Esophagus muscularis mucosa (tissue), 4 donors: ENCODE measurements at regions not wholly inside any gene's neighbourhood (a gene's known extent, or its start where the extent isn't known, plus 50 kb on each side); places are given as distances from the start of the nearest gene placed in this dataset.

Experiments used
- DNase-seq: peaks from one replicate; pipeline ENCODE4 v3.0.0-alpha.2; 2017; ENCODE audit errors: extremely low spot score
- H3K27ac ChIP-seq, 4 donors: fragments of 200-600 bp; sonication (generic); replicated peaks in 1 of 4; 1 replicate in 3 of 4; 2 replicates in 1 of 4; pipeline ENCODE4 v1.5.1; 2016 to 2019; ENCODE audit warnings: mild to moderate bottlenecking in 1 of 4
- H3K27me3 ChIP-seq, 4 donors: fragments of 200-600 bp; sonication (generic); one replicate each; pipeline versions ENCODE4 v1.5.1 to v1.6.0; 2016 to 2019
- H3K36me3 ChIP-seq, 4 donors: fragments of 200-600 bp; sonication (generic); one replicate each; pipeline ENCODE4 v1.5.1; 2016 to 2019
- H3K4me1 ChIP-seq, 4 donors: fragments of 200-600 bp; sonication (generic); one replicate each; pipeline ENCODE4 v1.5.1; 2016 to 2019
- H3K4me3 ChIP-seq, 4 donors: fragments of 200-600 bp; sonication (generic); 1 replicate in 2 of 4; 2 replicates in 2 of 4; pipeline ENCODE4 v1.5.1; 2016 to 2019; ENCODE audit warnings: mild to moderate bottlenecking in 4 of 4, moderate library complexity in 1 of 4
- H3K9me3 ChIP-seq, 4 donors: fragments of 200-600 bp; sonication (generic); 1 replicate in 3 of 4; 2 replicates in 1 of 4; pipeline ENCODE4 v1.5.1; 2016 to 2019
- EP300 ChIP-seq: sonication (generic); formaldehyde crosslinking; IDR thresholded peaks from one replicate; pipeline ENCODE4 v1.6.1; 2017; ENCODE audit warnings: antibody characterized with exemption
- POLR2A ChIP-seq: fragments of 450-650 bp; IDR thresholded peaks from one replicate; pipeline ENCODE4 v1.6.1; 2017; ENCODE audit warnings: antibody characterized with exemption, moderate library complexity, mild to moderate bottlenecking, low read depth
- POLR2AphosphoS5 ChIP-seq, 2 donors: sonication (generic); formaldehyde crosslinking; IDR thresholded peaks; one replicate each; pipeline ENCODE4 v1.6.1; 2017; ENCODE audit warnings: antibody characterized with exemption in 2 of 2
- WGBS: methylation state at CpG from one replicate; pipeline ENCODE4 v1.1.5; 2018; 5-methylcytosine and 5-hydroxymethylcytosine counted together
- intact Hi-C: fragments of 100-400 bp; cut with DNase I; formaldehyde crosslinking; loops from one replicate; pipeline ENCODE4 v1.15.1; 2023
- TF ChIP-seq, protein P1 (sequence below), 3 experiments: fragments of 200-600 bp in 2 of 3; fragments of 450-650 bp in 1 of 3; sonication (generic) in 2 of 3; IDR thresholded peaks; one replicate each; pipeline ENCODE4 v1.5.1; 2017 to 2019; ENCODE audit warnings: antibody characterized with exemption in 3 of 3, mild to moderate bottlenecking in 2 of 3, moderate library complexity in 1 of 3

DNA sequence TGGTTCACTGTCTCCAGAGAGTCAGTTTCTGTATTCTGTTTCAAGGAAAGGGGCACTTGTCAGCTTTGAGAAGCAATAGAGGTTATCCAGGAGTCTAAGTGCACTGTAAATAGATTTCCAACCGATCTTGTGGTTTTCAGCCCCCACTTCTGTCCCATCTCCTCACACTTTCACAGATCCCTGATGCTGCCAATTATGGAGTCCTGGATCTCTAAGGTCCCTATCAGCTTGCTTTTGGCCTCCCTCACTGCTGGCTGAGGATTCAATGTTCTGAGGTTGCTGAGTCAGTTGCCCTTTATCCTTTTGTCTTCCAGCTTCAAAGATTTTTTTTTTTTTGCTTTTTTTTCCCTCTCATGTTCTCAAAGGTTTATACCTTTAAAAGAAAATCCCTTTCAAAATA, 98.4 kb downstream of the DIRAS3 start:
- Histone ChIP-seq H3K36me3 (no peaks in the 10 kb centered on the region), H3K27me3 (no peaks in the 10 kb centered on the region), H3K27ac (no peak overlapping the region), H3K9me3 (no peaks in the 10 kb centered on the region), H3K4me1 (peaks cover 0 to 4% (median under 1%) of the 10 kb centered on the region in 4 donors), H3K4me3 (no peak overlapping the region)
- WGBS, result 63% methylated on average over 1 of the region's 1 CpG
- TF ChIP-seq POLR2A, result no peak
- TF ChIP-seq POLR2AphosphoS5 (IDR thresholded peaks at IDR 0.05), result no peak
- TF ChIP-seq, protein P1, sequence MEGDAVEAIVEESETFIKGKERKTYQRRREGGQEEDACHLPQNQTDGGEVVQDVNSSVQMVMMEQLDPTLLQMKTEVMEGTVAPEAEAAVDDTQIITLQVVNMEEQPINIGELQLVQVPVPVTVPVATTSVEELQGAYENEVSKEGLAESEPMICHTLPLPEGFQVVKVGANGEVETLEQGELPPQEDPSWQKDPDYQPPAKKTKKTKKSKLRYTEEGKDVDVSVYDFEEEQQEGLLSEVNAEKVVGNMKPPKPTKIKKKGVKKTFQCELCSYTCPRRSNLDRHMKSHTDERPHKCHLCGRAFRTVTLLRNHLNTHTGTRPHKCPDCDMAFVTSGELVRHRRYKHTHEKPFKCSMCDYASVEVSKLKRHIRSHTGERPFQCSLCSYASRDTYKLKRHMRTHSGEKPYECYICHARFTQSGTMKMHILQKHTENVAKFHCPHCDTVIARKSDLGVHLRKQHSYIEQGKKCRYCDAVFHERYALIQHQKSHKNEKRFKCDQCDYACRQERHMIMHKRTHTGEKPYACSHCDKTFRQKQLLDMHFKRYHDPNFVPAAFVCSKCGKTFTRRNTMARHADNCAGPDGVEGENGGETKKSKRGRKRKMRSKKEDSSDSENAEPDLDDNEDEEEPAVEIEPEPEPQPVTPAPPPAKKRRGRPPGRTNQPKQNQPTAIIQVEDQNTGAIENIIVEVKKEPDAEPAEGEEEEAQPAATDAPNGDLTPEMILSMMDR (IDR thresholded peaks at IDR 0.05), result no peak
- no peak for TF ChIP-seq EP300
- intact Hi-C loops, result no loop called here
- no peak for DNase-seq

DNA sequence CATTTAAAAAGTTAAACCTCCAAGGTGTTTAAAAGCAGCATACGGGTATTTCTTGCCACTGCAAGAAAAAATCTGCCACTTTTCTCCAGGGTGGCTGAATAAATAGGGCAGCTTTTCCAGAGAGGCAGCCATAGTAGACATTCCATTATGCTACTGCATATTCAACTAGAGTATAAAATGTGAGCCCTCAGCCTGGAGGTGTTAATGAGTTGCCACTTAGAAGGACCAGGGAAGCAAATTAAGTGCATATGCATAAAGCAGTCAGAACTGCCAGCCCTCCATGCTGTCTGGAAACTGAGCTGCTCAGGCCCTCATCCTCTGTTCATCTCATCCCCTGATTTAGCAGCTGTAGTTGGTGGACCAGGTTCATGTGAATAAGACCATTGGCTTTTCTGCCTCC, 99.4 kb downstream of the DIRAS3 start:
- Histone ChIP-seq H3K27ac (no peak overlapping the region), H3K27me3 (no peaks in the 10 kb centered on the region), H3K4me3 (no peak overlapping the region), H3K36me3 (no peaks in the 10 kb centered on the region), H3K4me1 (peaks cover under 1 to 6% (median 1%) of the 10 kb centered on the region in 4 donors), H3K9me3 (no peaks in the 10 kb centered on the region)
- intact Hi-C loops, result no loop called here
- 85% methylated on average over 1 of the region's 1 CpG for WGBS
- TF ChIP-seq POLR2A (no peak), POLR2AphosphoS5 (IDR thresholded peaks at IDR 0.05) (no peak), EP300 (no peak)
- TF ChIP-seq, protein P1 (IDR thresholded peaks at IDR 0.05), result no peak
- no peak for DNase-seq

DNA sequence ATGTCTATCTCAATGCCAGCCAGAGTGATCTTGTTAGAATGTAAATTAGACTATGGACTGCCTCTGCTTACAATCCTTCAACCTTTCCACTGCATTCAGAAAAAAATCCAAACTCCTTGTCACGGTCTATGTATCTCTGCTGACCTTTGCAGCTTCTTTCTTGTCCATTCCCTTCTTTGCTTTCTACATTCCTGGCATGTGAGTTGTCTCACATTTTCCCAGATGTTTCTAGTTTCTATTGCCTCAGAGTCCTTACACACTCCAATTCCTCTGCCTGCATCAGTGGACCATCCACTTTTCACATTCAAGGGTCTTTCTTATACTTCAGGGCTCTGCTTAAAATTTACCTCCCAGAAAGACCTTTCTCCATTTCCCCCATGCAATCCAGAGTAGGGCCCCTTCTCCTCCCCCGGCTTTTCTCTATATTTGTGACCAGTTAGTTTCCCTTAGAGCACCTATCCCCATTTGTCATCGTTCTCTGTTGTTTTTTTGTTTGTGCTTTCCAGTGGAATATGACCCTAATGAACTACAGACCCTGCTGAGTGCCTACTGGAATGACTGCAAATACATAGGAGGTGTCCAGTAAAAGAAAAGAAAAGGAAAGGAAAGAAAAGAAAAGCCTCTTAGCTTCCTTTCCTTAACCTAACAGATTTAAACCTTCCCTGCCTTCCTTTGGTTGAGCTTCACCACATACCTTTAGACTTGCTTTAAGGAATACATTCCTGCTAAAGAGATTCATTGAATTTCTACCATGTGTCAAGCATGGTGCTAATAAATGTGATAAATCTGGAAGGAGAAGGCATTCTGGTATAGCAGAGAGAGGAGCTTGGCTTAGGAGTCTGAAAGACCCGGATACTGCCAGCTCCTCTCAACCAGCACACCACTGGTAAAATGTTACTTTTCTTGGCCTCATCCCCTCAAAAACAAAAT, 102.0 kb downstream of the DIRAS3 start:
- TF ChIP-seq POLR2AphosphoS5 (IDR thresholded peaks at IDR 0.05) (no peak), POLR2A (no peak), EP300 (no peak)
- TF ChIP-seq, protein P1 (IDR thresholded peaks at IDR 0.05), result no peak
- Histone ChIP-seq H3K27ac (no peak overlapping the region), H3K36me3 (no peaks in the 10 kb centered on the region), H3K4me3 (no peak overlapping the region), H3K4me1 (peaks cover 4 to 8% (median 6%) of the 10 kb centered on the region in 4 donors), H3K9me3 (no peaks in the 10 kb centered on the region), H3K27me3 (no peaks in the 10 kb centered on the region)
- intact Hi-C loops, result no loop called here
- DNase-seq, result no peak
- WGBS, result 70% methylated on average over 4 of the region's 4 CpGs

DNA sequence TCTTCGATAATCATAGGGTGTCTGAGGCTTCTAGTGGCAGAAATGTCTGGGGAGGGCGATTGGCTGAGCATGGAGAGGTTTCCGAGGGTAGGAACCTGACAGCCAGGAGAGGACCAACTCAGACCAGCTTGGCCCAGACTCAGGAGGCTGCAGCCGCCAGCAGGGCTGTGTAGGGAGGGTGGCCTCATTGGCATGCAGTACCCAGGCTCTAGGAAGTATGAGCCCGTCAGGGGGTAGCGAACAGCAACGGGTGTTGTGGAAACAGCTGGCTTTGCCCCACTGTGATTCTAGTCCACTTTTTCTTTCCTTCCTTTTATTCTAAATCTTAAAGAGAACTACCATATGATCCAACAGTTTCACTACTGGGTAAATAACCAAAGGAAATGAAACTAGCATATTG, 103.3 kb downstream of the DIRAS3 start:
- H3K27me3 ChIP-seq, result no peaks in the 10 kb centered on the region
- peaks cover 4 to 8% (median 6%) of the 10 kb centered on the region in 4 donors for H3K4me1 ChIP-seq
- H3K9me3 ChIP-seq, result no peaks in the 10 kb centered on the region
- no peak overlapping the region for H3K4me3 ChIP-seq
- intact Hi-C loops, result no loop called here
- TF ChIP-seq EP300 (no peak), POLR2AphosphoS5 (IDR thresholded peaks at IDR 0.05) (no peak), POLR2A (no peak)
- TF ChIP-seq, protein P1 (IDR thresholded peaks at IDR 0.05), result no peak
- no peak overlapping the region for H3K27ac ChIP-seq
- no peak for DNase-seq
- 72% methylated on average over 7 of the region's 7 CpGs for WGBS
- no peaks in the 10 kb centered on the region for H3K36me3 ChIP-seq
